ENCODE measurements at regions not wholly inside any gene's neighbourhood (a gene's known extent, or its start where the extent isn't known, plus 50 kb on each side); places are given as distances from the start of the nearest gene placed in this dataset.

DNA sequence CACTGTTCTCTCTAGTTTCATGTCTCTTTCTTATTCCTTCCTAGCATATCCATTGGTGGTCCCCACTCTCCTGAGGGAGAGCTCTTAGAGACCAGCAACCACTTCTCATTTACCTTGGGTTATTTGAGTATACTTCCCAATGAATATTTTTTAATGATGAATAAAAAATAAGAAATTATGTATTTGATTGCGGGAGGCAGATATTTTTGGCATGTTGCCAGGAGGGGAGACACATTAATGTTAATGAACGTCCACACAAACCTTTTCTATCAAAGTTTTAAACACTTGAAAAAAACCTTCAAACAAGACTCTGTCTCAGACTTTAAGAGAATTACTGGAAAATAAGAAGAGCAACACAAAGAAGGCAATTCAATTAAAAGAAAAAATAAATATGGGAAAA lies 260.6 kb upstream of the MAGI2 start:
- no peak overlapping the region for H3K4me3 ChIP-seq (ENCODE audit: low read depth, low read length)
- no peak for DNase-seq (ENCODE audit: low read depth)
- TF ChIP-seq, protein P1, sequence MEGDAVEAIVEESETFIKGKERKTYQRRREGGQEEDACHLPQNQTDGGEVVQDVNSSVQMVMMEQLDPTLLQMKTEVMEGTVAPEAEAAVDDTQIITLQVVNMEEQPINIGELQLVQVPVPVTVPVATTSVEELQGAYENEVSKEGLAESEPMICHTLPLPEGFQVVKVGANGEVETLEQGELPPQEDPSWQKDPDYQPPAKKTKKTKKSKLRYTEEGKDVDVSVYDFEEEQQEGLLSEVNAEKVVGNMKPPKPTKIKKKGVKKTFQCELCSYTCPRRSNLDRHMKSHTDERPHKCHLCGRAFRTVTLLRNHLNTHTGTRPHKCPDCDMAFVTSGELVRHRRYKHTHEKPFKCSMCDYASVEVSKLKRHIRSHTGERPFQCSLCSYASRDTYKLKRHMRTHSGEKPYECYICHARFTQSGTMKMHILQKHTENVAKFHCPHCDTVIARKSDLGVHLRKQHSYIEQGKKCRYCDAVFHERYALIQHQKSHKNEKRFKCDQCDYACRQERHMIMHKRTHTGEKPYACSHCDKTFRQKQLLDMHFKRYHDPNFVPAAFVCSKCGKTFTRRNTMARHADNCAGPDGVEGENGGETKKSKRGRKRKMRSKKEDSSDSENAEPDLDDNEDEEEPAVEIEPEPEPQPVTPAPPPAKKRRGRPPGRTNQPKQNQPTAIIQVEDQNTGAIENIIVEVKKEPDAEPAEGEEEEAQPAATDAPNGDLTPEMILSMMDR (IDR thresholded peaks at IDR 0.05; ENCODE audit: insufficient read depth, low read depth, low read length): no peak

DNA sequence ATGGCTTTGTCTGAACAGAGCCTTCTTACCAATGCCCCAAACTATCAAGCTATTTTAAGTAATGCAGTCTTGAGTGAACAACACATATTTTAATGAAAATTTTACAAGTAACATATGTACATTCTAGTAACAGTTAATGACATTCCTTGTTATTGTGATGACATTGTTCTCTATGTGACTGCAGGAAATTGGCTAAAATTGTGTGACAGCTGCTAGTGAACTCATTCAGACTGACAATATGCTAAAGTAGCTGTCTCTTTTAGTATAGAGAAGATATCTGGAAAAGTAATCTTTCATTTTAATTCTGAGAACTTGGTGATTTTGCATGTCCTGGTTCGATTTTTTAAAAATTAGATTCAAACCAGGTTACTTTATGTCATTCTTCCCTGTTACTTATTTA lies 259.8 kb upstream of the MAGI2 start:
- no peak for DNase-seq (ENCODE audit: low read depth)
- TF ChIP-seq, protein P1 (IDR thresholded peaks at IDR 0.05; ENCODE audit: insufficient read depth, low read depth, low read length): no peak
- H3K4me3 ChIP-seq (ENCODE audit: low read depth, low read length): no peak overlapping the region

DNA sequence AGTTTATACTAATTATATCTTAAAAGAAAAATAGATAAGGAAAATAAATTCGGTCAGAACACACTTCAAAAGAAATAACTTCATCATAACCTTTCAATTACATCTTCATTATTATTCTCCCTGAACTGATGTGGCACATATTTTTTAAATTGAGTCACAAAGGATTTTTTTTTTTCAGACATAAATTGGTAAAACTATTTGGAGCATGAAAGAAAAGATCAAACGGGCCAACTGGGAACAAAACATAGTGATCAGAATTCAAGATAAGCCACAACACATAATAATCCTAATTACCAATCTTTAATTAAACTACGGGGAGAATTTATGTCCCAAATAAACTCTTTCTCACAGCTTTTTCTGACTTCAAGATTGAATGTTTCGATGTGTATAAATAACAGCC lies 258.2 kb upstream of the MAGI2 start:
- no peak for DNase-seq (ENCODE audit: low read depth)
- no peak overlapping the region for H3K4me3 ChIP-seq (ENCODE audit: low read depth, low read length)
- TF ChIP-seq, protein P1 (IDR thresholded peaks at IDR 0.05; ENCODE audit: insufficient read depth, low read depth, low read length): no peak

DNA sequence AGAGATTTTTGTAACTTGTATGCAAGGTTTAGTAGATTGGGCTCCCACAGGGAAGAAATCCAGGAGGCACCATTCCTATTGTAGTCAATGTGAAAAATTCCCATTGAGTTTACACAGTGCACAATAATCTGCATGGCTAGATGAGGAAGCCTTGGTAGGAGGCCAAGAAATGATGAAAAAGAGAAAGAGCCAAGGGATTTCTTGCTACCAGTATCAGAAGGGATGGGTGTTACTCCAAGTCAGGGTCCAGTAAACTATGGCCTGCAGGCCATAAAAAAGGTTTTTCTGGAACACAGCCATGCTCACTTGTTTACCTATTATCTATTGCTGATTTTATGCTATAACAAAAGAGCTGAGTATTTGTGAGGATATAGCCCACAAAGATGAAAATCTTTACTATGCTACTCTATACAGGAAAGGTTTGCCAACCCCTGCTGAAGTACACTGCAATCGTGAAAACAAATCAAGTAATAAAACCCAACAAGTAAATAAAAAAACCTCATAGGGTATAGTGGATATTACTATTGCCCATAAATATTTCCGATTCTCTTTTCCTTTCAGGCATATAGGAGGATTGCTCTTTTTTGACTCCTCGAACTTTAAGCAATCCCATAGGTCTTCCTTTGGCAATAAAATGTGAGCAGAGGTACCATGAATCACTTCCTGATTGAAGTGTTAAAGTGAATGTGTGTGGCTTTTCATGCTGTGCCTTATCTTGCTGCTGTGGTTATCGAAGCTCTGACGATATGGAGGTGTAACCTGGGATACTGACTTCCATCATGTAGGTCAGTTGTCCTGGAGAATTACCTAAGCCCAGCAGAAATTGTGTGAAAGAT lies 256.3 kb upstream of the MAGI2 start:
- peak; percentile 69 for DNase-seq (ENCODE audit: low read depth)
- no peak overlapping the region for H3K4me3 ChIP-seq (ENCODE audit: low read depth, low read length)
- TF ChIP-seq, protein P1 (IDR thresholded peaks at IDR 0.05; ENCODE audit: insufficient read depth, low read depth, low read length): no peak

DNA sequence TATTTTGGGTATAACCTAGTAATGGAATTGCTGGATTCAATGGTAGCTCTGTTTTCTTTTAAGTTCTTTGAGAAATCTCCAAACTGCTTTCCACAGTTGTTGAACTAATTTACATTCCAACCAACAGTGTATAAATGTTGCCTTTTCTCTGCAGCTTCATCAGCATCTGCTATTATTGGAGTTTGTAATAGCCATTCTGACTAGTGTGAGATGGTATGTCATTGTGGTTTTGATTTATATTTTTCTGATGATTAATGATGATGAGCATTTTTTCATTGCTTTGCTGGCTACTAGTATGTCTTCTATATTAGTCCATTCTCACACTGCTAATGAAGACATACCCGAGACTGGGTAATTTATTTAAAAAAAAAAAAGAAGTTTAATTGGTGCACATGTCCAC lies 248.6 kb upstream of the MAGI2 start:
- no peak overlapping the region for H3K4me3 ChIP-seq (ENCODE audit: low read depth, low read length)
- no peak for DNase-seq (ENCODE audit: low read depth)
- TF ChIP-seq, protein P1 (IDR thresholded peaks at IDR 0.05; ENCODE audit: insufficient read depth, low read depth, low read length): no peak

DNA sequence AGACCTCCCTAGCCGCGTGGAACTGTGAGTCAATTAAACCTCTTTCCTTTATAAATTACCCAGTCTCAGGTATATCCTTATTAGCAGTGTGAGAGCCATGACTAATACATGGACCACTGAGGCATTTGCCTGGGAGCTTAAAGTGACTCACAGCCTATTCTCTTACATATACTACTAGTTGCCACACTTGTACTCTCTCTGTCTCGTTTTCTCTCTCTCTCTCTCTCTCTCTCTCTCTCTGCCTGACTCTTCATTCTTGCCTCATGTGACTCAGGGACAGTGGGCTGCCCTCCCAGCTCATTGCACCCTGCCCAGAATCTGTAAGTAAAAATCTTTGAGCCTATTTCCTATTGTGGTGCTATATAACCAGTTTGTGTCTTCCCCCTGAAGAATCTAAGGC lies 238.5 kb upstream of the MAGI2 start:
- peak; percentile 52 for DNase-seq (ENCODE audit: low read depth)
- TF ChIP-seq, protein P1 (IDR thresholded peaks at IDR 0.05; ENCODE audit: insufficient read depth, low read depth, low read length): no peak
- H3K4me3 ChIP-seq (ENCODE audit: low read depth, low read length): no peak overlapping the region

DNA sequence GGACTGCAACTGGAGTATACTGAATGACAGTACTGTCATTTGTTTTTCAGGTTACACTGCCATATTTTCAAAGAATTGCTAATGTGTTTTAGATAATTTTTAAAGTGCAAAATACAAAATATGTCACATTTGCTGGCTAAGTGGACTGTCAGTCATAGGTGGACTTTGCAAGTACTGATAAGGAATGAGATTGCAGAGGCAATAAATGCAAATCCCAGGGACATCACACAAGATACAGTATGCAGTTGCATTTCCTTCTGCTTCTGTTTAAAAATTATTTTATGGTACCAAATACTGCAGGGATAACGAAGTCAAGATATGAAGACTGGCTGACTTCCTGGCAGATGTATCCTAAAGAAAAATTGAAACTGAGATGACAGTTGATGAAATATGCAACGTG lies 237.6 kb upstream of the MAGI2 start:
- DNase-seq (ENCODE audit: low read depth): no peak
- TF ChIP-seq, protein P1 (IDR thresholded peaks at IDR 0.05; ENCODE audit: insufficient read depth, low read depth, low read length): no peak
- no peak overlapping the region for H3K4me3 ChIP-seq (ENCODE audit: low read depth, low read length)
